Naive thymus-derived CD8-positive, alpha-beta T cell (primary cell): ENCODE measurements at regions not wholly inside any gene's neighbourhood (a gene's known extent, or its start where the extent isn't known, plus 50 kb on each side); places are given as distances from the start of the nearest gene placed in this dataset.

Source experiments
- ATAC-seq, 2 donors: fragments of 150-1000 bp; cut with Tn5 transposase in 1 of 2; sonication (Bioruptor Pico), chemical (Tn5 transposase) in 1 of 2; 1 replicate in 1 of 2; 2 replicates in 1 of 2; pipeline ENCODE4 v1.10.0; 2021; ENCODE audit warnings: mild to moderate bottlenecking in 2 of 2, moderate library complexity in 2 of 2
- POLR2A ChIA-PET: fragments of 350-600 bp; sonication (Branson Sonifier 250); formaldehyde crosslinking; loops from one replicate; lab custom pipeline; 2021; ENCODE audit warnings: antibody characterized with exemption; lab: Charles Lee
- DNase-seq, 10 donors: peaks; one replicate each; pipeline versions ENCODE4 v3.0.0 to v3.0.0-alpha.2; 2020 to 2022
- H3K27ac Mint-ChIP-seq, 10 donors: one replicate each; pipeline ENCODE4 v1.8.0; 2020 to 2022; ENCODE audit warnings: mild to moderate bottlenecking in 10 of 10, mixed read lengths in 10 of 10, moderate library complexity in 4 of 10, inconsistent platforms in 1 of 10
- H3K27me3 Mint-ChIP-seq, 5 donors: one replicate each; pipeline ENCODE4 v1.8.0; 2021 to 2022; ENCODE audit warnings: mixed read lengths in 5 of 5
- H3K36me3 Mint-ChIP-seq, 3 donors: one replicate each; pipeline ENCODE4 v1.8.0; 2020 to 2022; ENCODE audit warnings: mixed read lengths in 3 of 3, mild to moderate bottlenecking in 2 of 3, inconsistent platforms in 1 of 3
- H3K4me1 Mint-ChIP-seq, 4 donors: one replicate each; pipeline ENCODE4 v1.8.0; 2021 to 2022; ENCODE audit warnings: mixed read lengths in 4 of 4
- H3K4me3 Mint-ChIP-seq, 10 donors: one replicate each; pipeline ENCODE4 v1.8.0; 2020 to 2022; ENCODE audit warnings: mild to moderate bottlenecking in 10 of 10, mixed read lengths in 10 of 10, moderate library complexity in 6 of 10, inconsistent platforms in 1 of 10
- H3K9me3 Mint-ChIP-seq, 9 donors: one replicate each; pipeline ENCODE4 v1.8.0; 2020 to 2022; ENCODE audit warnings: mixed read lengths in 9 of 9, mild to moderate bottlenecking in 3 of 9, inconsistent platforms in 1 of 9, moderate library complexity in 1 of 9

GRCh38 chr7:130922206-130923112 lies 188.5 kb upstream of the KLF14 start:
- ATAC-seq (no peak), DNase-seq (no peak)
- Mint-ChIP-seq H3K9me3 (no peaks in the 10 kb centered on the region), H3K27ac (peak overlapping the region in 9 of 10 donors; percentile 2 to 87 (median 66)), H3K4me1 (peaks cover 37 to 84% (median 75%) of the 10 kb centered on the region in 4 donors), H3K4me3 (peak overlapping the region in 1 of 10 donors; percentile 34), H3K27me3 (no peaks in the 10 kb centered on the region), H3K36me3 (peaks cover 0 to 49% (median 0%) of the 10 kb centered on the region in 3 donors)
- POLR2A ChIA-PET = interaction anchor here (0.5 to 2.2 kb wide), 3 partner anchors 9 to 42 kb away, joined by 3 to 8 read pairs (median 5); no protein-coding TSS in a partner anchor

DNA sequence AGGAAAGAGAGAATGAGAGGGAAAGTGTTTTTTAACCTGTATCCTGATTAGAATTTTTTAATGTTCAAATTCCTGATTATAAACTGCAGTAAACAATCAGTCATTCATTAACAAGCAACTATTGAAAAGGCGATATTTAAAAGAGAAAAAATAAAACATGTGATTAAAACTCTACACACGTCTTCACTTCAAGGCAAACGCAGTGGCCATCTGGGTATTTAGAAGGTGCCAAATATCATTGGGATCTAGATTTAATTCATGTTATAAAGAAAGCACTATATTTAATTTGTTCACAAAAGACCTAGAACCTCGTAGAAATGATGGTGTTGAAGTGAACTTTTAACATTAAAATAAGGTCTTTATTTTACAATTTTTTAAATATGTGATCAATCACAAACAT lies 189.4 kb upstream of the KLF14 start:
- no peak for ATAC-seq
- POLR2A ChIA-PET = interaction anchor here (2.2 kb wide), 1 partner anchor 10 kb away, joined by 8 read pairs; no protein-coding TSS in a partner anchor
- Mint-ChIP-seq H3K9me3 (no peaks in the 10 kb centered on the region), H3K27ac (peak overlapping the region in 4 of 10 donors; percentile 34 to 87 (median 75)), H3K27me3 (no peaks in the 10 kb centered on the region), H3K4me1 (peaks cover 35 to 84% (median 76%) of the 10 kb centered on the region in 4 donors), H3K4me3 (no peak overlapping the region), H3K36me3 (peaks cover 0 to 51% (median 0%) of the 10 kb centered on the region in 3 donors)
- no peak for DNase-seq

GRCh38 chr7:130923930-130924329 lies 189.9 kb upstream of the KLF14 start:
- DNase-seq = no peak
- Mint-ChIP-seq H3K27me3 (no peaks in the 10 kb centered on the region), H3K27ac (peak overlapping the region in 4 of 10 donors; percentile 24 to 85 (median 60)), H3K9me3 (no peaks in the 10 kb centered on the region), H3K36me3 (peaks cover 0 to 47% (median 0%) of the 10 kb centered on the region in 3 donors), H3K4me3 (peak overlapping the region in 1 of 10 donors; percentile 15), H3K4me1 (peaks cover 31 to 83% (median 74%) of the 10 kb centered on the region in 4 donors)
- POLR2A ChIA-PET = no interaction called here
- ATAC-seq = no peak

GRCh38 chr7:130925136-130925794 lies 191.3 kb upstream of the KLF14 start:
- Mint-ChIP-seq H3K27me3 (no peaks in the 10 kb centered on the region), H3K27ac (peak overlapping the region in 8 of 10 donors; percentile 6 to 91 (median 81)), H3K36me3 (peaks cover 0 to 41% (median 0%) of the 10 kb centered on the region in 3 donors), H3K9me3 (no peaks in the 10 kb centered on the region), H3K4me1 (peaks cover 32 to 82% (median 75%) of the 10 kb centered on the region in 4 donors), H3K4me3 (peak overlapping the region in 3 of 10 donors; percentile 10 to 64 (median 45))
- no peak for ATAC-seq
- POLR2A ChIA-PET = interaction anchor here (0.6 to 0.9 kb wide), 3 partner anchors 11 to 13 kb away, joined by 3 to 4 read pairs (median 3); no protein-coding TSS in a partner anchor
- no peak for DNase-seq

DNA sequence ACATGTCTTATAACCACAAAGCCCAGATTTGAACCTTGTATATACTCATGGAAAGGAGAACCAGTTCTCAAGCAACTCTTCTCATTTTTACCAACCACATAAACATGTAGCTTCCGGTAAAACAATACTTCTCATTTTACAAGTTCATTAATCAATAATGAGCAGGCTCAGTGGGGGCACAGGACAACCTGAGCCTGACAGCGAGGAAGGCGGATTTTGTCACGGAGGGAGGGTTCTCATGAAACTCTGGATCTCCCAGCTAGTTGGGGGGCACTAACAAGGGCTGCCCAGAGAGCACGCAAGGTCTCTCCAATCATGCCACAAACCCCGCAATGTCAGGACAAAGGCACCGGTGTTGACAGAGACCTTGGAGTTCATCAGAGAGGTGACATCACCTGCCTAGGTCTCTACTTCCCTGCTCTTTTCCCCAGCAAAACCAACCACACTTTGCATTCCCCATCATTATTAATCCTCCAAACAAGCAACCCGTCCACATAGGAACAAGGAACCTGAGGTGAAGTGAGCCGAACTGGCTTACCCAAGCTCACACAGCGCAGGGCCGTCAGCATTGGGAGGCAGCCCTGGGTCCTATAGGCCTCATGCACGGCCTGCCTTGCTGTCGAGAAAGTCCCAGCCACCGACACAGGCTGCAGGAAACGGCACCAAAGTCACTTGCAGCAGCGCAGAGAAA lies 192.1 kb upstream of the KLF14 start:
- Mint-ChIP-seq H3K9me3 (no peaks in the 10 kb centered on the region), H3K27ac (peak overlapping the region; percentile 63 to 91 (median 78)), H3K36me3 (peaks cover 0 to 39% (median 0%) of the 10 kb centered on the region in 3 donors), H3K4me1 (peaks cover 35 to 82% (median 75%) of the 10 kb centered on the region in 4 donors), H3K4me3 (peak overlapping the region in 8 of 10 donors; percentile 26 to 80 (median 49)), H3K27me3 (no peaks in the 10 kb centered on the region)
- POLR2A ChIA-PET = interaction anchor here (0.6 to 0.9 kb wide), 5 partner anchors 12 to 131 kb away, joined by 3 to 5 read pairs (median 4); no protein-coding TSS in a partner anchor
- peak in 1 of 2 donors; percentile 48 for ATAC-seq
- DNase-seq = no peak

- POLR2A ChIA-PET = interaction anchor here (0.8 kb wide), 1 partner anchor 14 kb away, joined by 3 read pairs; no protein-coding TSS in a partner anchor
- Mint-ChIP-seq H3K27me3 (no peaks in the 10 kb centered on the region), H3K4me3 (peak overlapping the region in 8 of 10 donors; percentile 6 to 68 (median 22)), H3K36me3 (peaks cover 0 to 41% (median 0%) of the 10 kb centered on the region in 3 donors), H3K4me1 (peaks cover 36 to 90% (median 76%) of the 10 kb centered on the region in 4 donors), H3K9me3 (no peaks in the 10 kb centered on the region), H3K27ac (peak overlapping the region; percentile 33 to 91 (median 64))
- ATAC-seq = no peak
- no peak for DNase-seq
These were observed 193.1 kb upstream of the KLF14 start for GRCh38 chr7:130927062-130927461.

DNA sequence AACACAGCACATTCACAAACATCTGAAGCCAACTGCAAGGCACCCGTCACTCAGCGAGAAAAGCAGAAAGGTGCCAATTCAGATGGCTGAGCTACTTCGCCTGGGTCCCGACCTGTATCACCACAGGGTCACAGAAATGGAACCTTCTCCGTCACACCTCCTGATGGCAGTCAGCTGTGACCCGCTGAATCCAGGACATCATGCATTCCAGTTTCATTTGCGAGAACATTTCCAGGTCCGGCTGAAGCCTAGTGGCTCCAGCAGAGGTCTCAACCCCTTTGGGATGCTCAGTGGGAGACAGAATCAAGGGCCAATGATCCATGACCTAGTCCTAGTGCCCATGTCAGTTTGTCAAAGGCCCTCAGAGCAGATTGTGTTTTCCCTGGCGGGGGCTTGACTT lies 193.6 kb upstream of the KLF14 start:
- Mint-ChIP-seq H3K27me3 (no peaks in the 10 kb centered on the region), H3K36me3 (peaks cover 0 to 43% (median 0%) of the 10 kb centered on the region in 3 donors), H3K27ac (peak overlapping the region in 9 of 10 donors; percentile 17 to 91 (median 72)), H3K4me3 (peak overlapping the region in 5 of 10 donors; percentile 6 to 68 (median 37)), H3K4me1 (peaks cover 37 to 94% (median 75%) of the 10 kb centered on the region in 4 donors), H3K9me3 (no peaks in the 10 kb centered on the region)
- DNase-seq (no peak), ATAC-seq (no peak)
- POLR2A ChIA-PET = no interaction called here

DNA sequence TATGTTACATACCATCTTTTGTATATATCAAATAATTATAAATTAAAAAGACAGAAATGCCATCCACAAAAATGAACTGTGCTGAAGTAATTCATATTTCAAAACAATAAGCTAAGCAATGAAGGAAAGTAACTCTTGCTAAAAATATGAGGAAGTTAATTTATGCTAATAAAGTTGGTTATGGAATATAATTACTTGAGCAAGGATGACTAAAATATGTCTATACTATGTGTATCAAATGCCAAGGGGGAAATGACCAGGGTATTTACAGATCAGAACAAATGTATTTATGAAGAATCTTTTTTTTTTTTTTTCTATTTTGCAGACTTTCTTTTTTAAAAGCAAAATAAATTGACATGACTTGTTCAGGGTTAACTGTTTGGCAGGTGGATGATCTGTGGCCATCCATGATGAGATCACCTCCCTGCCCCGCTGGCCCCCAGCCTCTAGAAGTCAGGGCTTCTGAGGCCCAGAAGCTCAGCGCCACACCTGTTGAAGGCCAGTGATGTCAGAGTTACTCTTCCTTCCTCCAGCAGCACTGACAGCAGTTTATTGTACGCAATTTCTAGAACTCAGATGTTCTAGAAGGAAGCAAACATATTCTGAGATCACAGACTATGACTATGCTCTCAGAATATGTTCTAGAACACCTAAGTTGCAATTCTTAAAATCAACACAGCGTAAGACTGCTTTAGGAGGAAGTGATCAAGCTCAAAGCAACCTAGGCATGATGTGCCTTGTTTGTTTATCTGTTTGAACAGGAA lies 196.1 kb upstream of the KLF14 start:
- ATAC-seq (peak; percentile 46 to 74), DNase-seq (peak in 1 of 10 donors; percentile 34)
- Mint-ChIP-seq H3K4me1 (peaks cover 41 to 89% (median 80%) of the 10 kb centered on the region in 4 donors), H3K27me3 (no peaks in the 10 kb centered on the region), H3K4me3 (peak overlapping the region in 4 of 10 donors; percentile 15 to 50 (median 30)), H3K9me3 (no peaks in the 10 kb centered on the region), H3K36me3 (peaks cover 0 to 44% (median 4%) of the 10 kb centered on the region in 3 donors), H3K27ac (peak overlapping the region; percentile 7 to 88 (median 38))
- POLR2A ChIA-PET = interaction anchor here (0.6 to 0.9 kb wide), 4 partner anchors 32 to 757 kb away, joined by 3 read pairs; no protein-coding TSS in a partner anchor

DNA sequence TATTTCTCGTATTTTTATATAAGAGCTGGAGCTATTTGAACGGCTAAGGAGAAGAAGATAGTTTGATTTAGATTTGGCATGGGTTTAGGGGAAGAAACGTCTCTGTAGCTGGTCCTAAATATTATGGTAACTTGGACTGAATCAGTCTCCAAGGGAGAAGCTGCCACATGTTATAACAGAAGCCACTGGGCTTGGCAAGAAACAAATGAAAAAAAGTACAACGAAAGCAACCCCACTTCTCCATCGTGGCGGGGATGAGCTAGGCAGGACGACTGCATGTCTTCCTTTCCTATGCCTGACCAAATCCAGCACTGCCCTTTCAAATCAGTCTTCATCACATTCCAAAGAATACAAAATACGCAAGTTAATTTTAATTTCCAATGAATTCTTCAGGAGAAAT lies 196.7 kb upstream of the KLF14 start:
- no peak for ATAC-seq

GRCh38 chr7:130931423-130931822 lies 197.4 kb upstream of the KLF14 start:
- POLR2A ChIA-PET = no interaction called here
- Mint-ChIP-seq H3K4me1 (peaks cover 38 to 88% (median 79%) of the 10 kb centered on the region in 4 donors), H3K36me3 (peaks cover 4 to 45% (median 5%) of the 10 kb centered on the region in 3 donors), H3K4me3 (peak overlapping the region in 1 of 10 donors; percentile 15), H3K27me3 (no peaks in the 10 kb centered on the region), H3K27ac (peak overlapping the region in 1 of 10 donors; percentile 88), H3K9me3 (no peaks in the 10 kb centered on the region)
- no peak for ATAC-seq
- DNase-seq = no peak

More for the DNA sequence above, 196.7 kb upstream of the KLF14 start:
- peaks cover 43 to 89% (median 80%) of the 10 kb centered on the region in 4 donors for H3K4me1 Mint-ChIP-seq
- no peaks in the 10 kb centered on the region for H3K27me3 Mint-ChIP-seq
- peaks cover 3 to 45% (median 4%) of the 10 kb centered on the region in 3 donors for H3K36me3 Mint-ChIP-seq
- H3K27ac Mint-ChIP-seq = peak overlapping the region; percentile 7 to 88 (median 52)
- POLR2A ChIA-PET = interaction anchor here (0.6 to 0.9 kb wide), 4 partner anchors 31 to 757 kb away, joined by 3 read pairs; no protein-coding TSS in a partner anchor
- H3K4me3 Mint-ChIP-seq = peak overlapping the region in 6 of 10 donors; percentile 1 to 56 (median 30)
- no peak for DNase-seq
- no peaks in the 10 kb centered on the region for H3K9me3 Mint-ChIP-seq

- no peaks in the 10 kb centered on the region for H3K9me3 Mint-ChIP-seq
- ATAC-seq (no peak), DNase-seq (no peak)
- peak overlapping the region in 6 of 10 donors; percentile 6 to 88 (median 48) for H3K27ac Mint-ChIP-seq
- H3K4me3 Mint-ChIP-seq = no peak overlapping the region
- H3K4me1 Mint-ChIP-seq = peaks cover 43 to 89% (median 80%) of the 10 kb centered on the region in 4 donors
- H3K27me3 Mint-ChIP-seq = no peaks in the 10 kb centered on the region
- POLR2A ChIA-PET = no interaction called here
- peaks cover 4 to 50% (median 5%) of the 10 kb centered on the region in 3 donors for H3K36me3 Mint-ChIP-seq
These were observed 198.1 kb upstream of the KLF14 start for GRCh38 chr7:130932088-130932487.
